ENCODE measurements at regions not wholly inside any gene's neighbourhood (a gene's known extent, or its start where the extent isn't known, plus 50 kb on each side); places are given as distances from the start of the nearest gene placed in this dataset.

GRCh38 chr17:33949100-33949499 is 306.0 kb upstream of the CCL2 start:
- TF ChIP-seq CTCF (IDR thresholded peaks at IDR 0.05) = no peak
- TF ChIP-seq POLR2A (IDR thresholded peaks at IDR 0.05) = no peak

Data from Peyer's patch (tissue), 4 donors.